ENCODE measurements at regions not wholly inside any gene's neighbourhood (a gene's known extent, or its start where the extent isn't known, plus 50 kb on each side); places are given as distances from the start of the nearest gene placed in this dataset.

GRCh38 chr15:68526784-68527183 lies 52.0 kb upstream of the CORO2B start:
- no peak for TF ChIP-seq POLR2A (IDR thresholded peaks at IDR 0.05)
- no peak for TF ChIP-seq CTCF (IDR thresholded peaks at IDR 0.05)
